Thymus (tissue), 11 donors: ENCODE measurements at regions not wholly inside any gene's neighbourhood (a gene's known extent, or its start where the extent isn't known, plus 50 kb on each side); places are given as distances from the start of the nearest gene placed in this dataset.

Experiments used
- DNase-seq, 9 donors: peaks; one replicate each; pipeline ENCODE4 v3.0.0-alpha.2; 2013; ENCODE audit warnings: low spot score in 9 of 9, low read depth in 6 of 9, missing footprints in 1 of 9
- H3K27ac ChIP-seq, 2 donors: one replicate each; pipeline ENCODE4 v1.5.1; 2013; ENCODE audit warnings: control low read depth in 1 of 2, low read depth in 1 of 2, low read length in 1 of 2, mild to moderate bottlenecking in 1 of 2, moderate library complexity in 1 of 2
- H3K27me3 ChIP-seq, 2 donors: one replicate each; pipeline ENCODE4 v1.5.1; 2013; ENCODE audit warnings: low read length in 1 of 2; ENCODE audit not compliant: control insufficient read depth in 2 of 2, insufficient read depth in 1 of 2
- H3K36me3 ChIP-seq, 2 donors: one replicate each; pipeline ENCODE4 v1.5.1; 2013; ENCODE audit warnings: low read length in 1 of 2, mild to moderate bottlenecking in 1 of 2, moderate library complexity in 1 of 2; ENCODE audit not compliant: control insufficient read depth in 2 of 2, insufficient read depth in 2 of 2
- H3K4me1 ChIP-seq, 2 donors: one replicate each; pipeline ENCODE4 v1.5.1; 2013; ENCODE audit warnings: low read length in 2 of 2; ENCODE audit not compliant: control insufficient read depth in 2 of 2, insufficient read depth in 2 of 2
- H3K4me3 ChIP-seq, 2 donors: one replicate each; pipeline ENCODE4 v1.5.1; 2013; ENCODE audit warnings: low read length in 2 of 2, control low read depth in 1 of 2, mild to moderate bottlenecking in 1 of 2
- H3K9me3 ChIP-seq, 2 donors: one replicate each; pipeline ENCODE4 v1.5.1; 2013; ENCODE audit warnings: low read length in 1 of 2, mild to moderate bottlenecking in 1 of 2; ENCODE audit not compliant: control insufficient read depth in 2 of 2, insufficient read depth in 1 of 2
- WGBS: extraction: QIAGEN DNeasy Blood & Tissue Kit; methylation state at CpG from one replicate; pipeline ENCODE4 v1.1.7; 2013; 5-methylcytosine and 5-hydroxymethylcytosine counted together
- donor health status: healthy.

- H3K27me3 ChIP-seq = no peaks in the 10 kb centered on the region
- no peaks in the 10 kb centered on the region for H3K9me3 ChIP-seq
- no peak overlapping the region for H3K27ac ChIP-seq
- H3K36me3 ChIP-seq = no peaks in the 10 kb centered on the region
- no peak for DNase-seq
- WGBS = 59% methylated on average over 8 of the region's 8 CpGs
- no peaks in the 10 kb centered on the region for H3K4me1 ChIP-seq
- H3K4me3 ChIP-seq = no peak overlapping the region
Observed at GRCh38 chr21:35738347-35738961, 321.9 kb downstream of the SETD4 start.

GRCh38 chr21:35737899-35738346 is 322.4 kb downstream of the SETD4 start:
- no peak overlapping the region for H3K4me3 ChIP-seq
- H3K9me3 ChIP-seq = no peaks in the 10 kb centered on the region
- no peaks in the 10 kb centered on the region for H3K36me3 ChIP-seq
- DNase-seq = no peak
- no peak overlapping the region for H3K27ac ChIP-seq
- no peaks in the 10 kb centered on the region for H3K4me1 ChIP-seq
- WGBS = 87% methylated on average over 6 of the region's 6 CpGs
- no peaks in the 10 kb centered on the region for H3K27me3 ChIP-seq

- Histone ChIP-seq H3K36me3 (no peaks in the 10 kb centered on the region), H3K27ac (no peak overlapping the region), H3K4me1 (no peaks in the 10 kb centered on the region), H3K9me3 (no peaks in the 10 kb centered on the region), H3K27me3 (no peaks in the 10 kb centered on the region), H3K4me3 (no peak overlapping the region)
- WGBS = 91% methylated on average over 4 of the region's 4 CpGs
- no peak for DNase-seq
Observed at GRCh38 chr21:35737449-35737848, 322.9 kb downstream of the SETD4 start.

- no peaks in the 10 kb centered on the region for H3K27me3 ChIP-seq
- 95% methylated on average over 10 of the region's 10 CpGs for WGBS
- no peaks in the 10 kb centered on the region for H3K4me1 ChIP-seq
- DNase-seq = no peak
- no peaks in the 10 kb centered on the region for H3K9me3 ChIP-seq
- no peaks in the 10 kb centered on the region for H3K36me3 ChIP-seq
- H3K4me3 ChIP-seq = no peak overlapping the region
- no peak overlapping the region for H3K27ac ChIP-seq
Observed at GRCh38 chr21:35732788-35733187, 327.5 kb downstream of the SETD4 start.

- 97% methylated on average over 8 of the region's 8 CpGs for WGBS
- Histone ChIP-seq H3K9me3 (no peaks in the 10 kb centered on the region), H3K4me1 (no peaks in the 10 kb centered on the region), H3K4me3 (no peak overlapping the region), H3K27ac (no peak overlapping the region), H3K36me3 (no peaks in the 10 kb centered on the region), H3K27me3 (peaks cover 0 to 2% of the 10 kb centered on the region in 2 donors)
- no peak for DNase-seq
Observed at GRCh38 chr21:35730325-35730724, 330.0 kb downstream of the SETD4 start.

GRCh38 chr21:35727830-35728229 is 332.5 kb downstream of the SETD4 start:
- 95% methylated on average over 2 of the region's 2 CpGs for WGBS
- H3K9me3 ChIP-seq = no peaks in the 10 kb centered on the region
- H3K27me3 ChIP-seq = peaks cover 2 to 3% of the 10 kb centered on the region in 2 donors

GRCh38 chr21:35724156-35724555 is 336.2 kb downstream of the SETD4 start:
- Histone ChIP-seq H3K27me3 (peaks cover 5 to 8% of the 10 kb centered on the region in 2 donors), H3K36me3 (no peaks in the 10 kb centered on the region), H3K9me3 (no peaks in the 10 kb centered on the region), H3K4me3 (no peak overlapping the region), H3K27ac (no peak overlapping the region), H3K4me1 (no peaks in the 10 kb centered on the region)
- 96% methylated on average over 4 of the region's 4 CpGs for WGBS
- no peak for DNase-seq

More at GRCh38 chr21:35727830-35728229, 332.5 kb downstream of the SETD4 start:
- no peak overlapping the region for H3K4me3 ChIP-seq
- H3K27ac ChIP-seq = no peak overlapping the region
- H3K36me3 ChIP-seq = no peaks in the 10 kb centered on the region
- no peaks in the 10 kb centered on the region for H3K4me1 ChIP-seq
- DNase-seq = no peak

GRCh38 chr21:35721701-35722100 is 338.6 kb downstream of the SETD4 start:
- no peak overlapping the region for H3K27ac ChIP-seq
- DNase-seq = no peak
- WGBS = 97% methylated on average over 4 of the region's 4 CpGs
- H3K4me1 ChIP-seq = no peaks in the 10 kb centered on the region
- no peaks in the 10 kb centered on the region for H3K9me3 ChIP-seq
- H3K36me3 ChIP-seq = no peaks in the 10 kb centered on the region
- peaks cover 12 to 16% of the 10 kb centered on the region in 2 donors for H3K27me3 ChIP-seq
- H3K4me3 ChIP-seq = no peak overlapping the region

- Histone ChIP-seq H3K27ac (no peak overlapping the region), H3K4me3 (no peak overlapping the region), H3K9me3 (no peaks in the 10 kb centered on the region), H3K36me3 (no peaks in the 10 kb centered on the region), H3K4me1 (no peaks in the 10 kb centered on the region), H3K27me3 (peaks cover 18 to 24% of the 10 kb centered on the region in 2 donors)
- no peak for DNase-seq
- WGBS = 31% methylated on average over 6 of the region's 6 CpGs
Observed at GRCh38 chr21:35720208-35720731, 340.1 kb downstream of the SETD4 start.
